ENCODE measurements at regions not wholly inside any gene's neighbourhood (a gene's known extent, or its start where the extent isn't known, plus 50 kb on each side); places are given as distances from the start of the nearest gene placed in this dataset.

DNA sequence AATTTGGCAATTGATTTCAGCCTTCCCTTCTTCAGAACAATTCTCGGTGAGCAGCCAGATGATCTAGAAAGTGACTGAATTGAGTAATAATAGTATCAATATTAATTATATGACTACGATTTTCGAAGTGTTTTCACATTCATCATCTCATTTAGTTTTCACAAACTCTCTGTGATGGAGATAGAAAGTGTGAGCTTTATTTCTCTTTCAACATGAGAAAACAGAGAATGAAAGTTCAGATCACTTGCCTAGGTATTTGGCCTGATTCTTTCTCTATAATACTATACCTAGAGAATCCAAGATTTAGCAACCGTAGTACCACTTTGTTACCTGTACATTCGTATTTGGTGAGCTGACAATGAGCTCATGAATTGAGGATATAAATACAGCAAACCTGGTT lies 739.2 kb upstream of the NR2F2 start:
- Histone ChIP-seq H3K27me3 (replicated peaks; ENCODE audit: insufficient read depth) (no peaks in the 10 kb centered on the region), H3K9me3 (no peaks in the 10 kb centered on the region), H3K36me3 (no peaks in the 10 kb centered on the region), H3K4me1 (replicated peaks) (no peaks in the 10 kb centered on the region), H3K27ac (no peak overlapping the region), H3K4me3 (no peak overlapping the region)
- 86% methylated on average over 5 of the region's 5 CpGs for WGBS
- TF ChIP-seq POLR2A (IDR thresholded peaks at IDR 0.05) (no peak), POLR2AphosphoS5 (IDR thresholded peaks at IDR 0.05) (no peak)
- TF ChIP-seq, protein P1, sequence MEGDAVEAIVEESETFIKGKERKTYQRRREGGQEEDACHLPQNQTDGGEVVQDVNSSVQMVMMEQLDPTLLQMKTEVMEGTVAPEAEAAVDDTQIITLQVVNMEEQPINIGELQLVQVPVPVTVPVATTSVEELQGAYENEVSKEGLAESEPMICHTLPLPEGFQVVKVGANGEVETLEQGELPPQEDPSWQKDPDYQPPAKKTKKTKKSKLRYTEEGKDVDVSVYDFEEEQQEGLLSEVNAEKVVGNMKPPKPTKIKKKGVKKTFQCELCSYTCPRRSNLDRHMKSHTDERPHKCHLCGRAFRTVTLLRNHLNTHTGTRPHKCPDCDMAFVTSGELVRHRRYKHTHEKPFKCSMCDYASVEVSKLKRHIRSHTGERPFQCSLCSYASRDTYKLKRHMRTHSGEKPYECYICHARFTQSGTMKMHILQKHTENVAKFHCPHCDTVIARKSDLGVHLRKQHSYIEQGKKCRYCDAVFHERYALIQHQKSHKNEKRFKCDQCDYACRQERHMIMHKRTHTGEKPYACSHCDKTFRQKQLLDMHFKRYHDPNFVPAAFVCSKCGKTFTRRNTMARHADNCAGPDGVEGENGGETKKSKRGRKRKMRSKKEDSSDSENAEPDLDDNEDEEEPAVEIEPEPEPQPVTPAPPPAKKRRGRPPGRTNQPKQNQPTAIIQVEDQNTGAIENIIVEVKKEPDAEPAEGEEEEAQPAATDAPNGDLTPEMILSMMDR (IDR thresholded peaks at IDR 0.05): no peak
- no peak for DNase-seq (ENCODE audit: low spot score)
- intact Hi-C loops (cut with DNase I): loop anchor here (10.0 kb wide), 1 partner anchor 126 kb away; no protein-coding TSS in a partner anchor

DNA sequence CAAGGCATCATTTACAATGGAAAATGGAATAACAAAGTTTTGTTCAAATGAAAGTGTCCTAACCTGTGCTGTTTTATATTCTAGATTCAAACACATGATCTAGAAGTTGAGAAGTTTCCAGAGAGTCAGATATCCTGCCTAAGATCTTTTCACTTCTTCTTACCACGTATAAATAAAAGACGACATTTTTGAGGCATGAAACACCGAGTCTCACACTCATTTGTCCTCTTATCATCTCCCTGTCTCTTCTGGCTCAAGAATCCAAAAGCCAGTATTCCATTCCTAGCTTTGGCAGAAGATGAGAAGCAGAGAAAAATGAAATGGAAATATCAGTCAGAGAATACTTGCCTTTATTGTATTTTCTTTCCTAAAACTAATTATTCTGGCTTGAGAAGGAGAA lies 738.6 kb upstream of the NR2F2 start:
- WGBS: 67% methylated on average over 3 of the region's 3 CpGs
- no peak overlapping the region for H3K4me3 ChIP-seq
- H3K27ac ChIP-seq: no peak overlapping the region
- no peaks in the 10 kb centered on the region for H3K4me1 ChIP-seq (replicated peaks)
- TF ChIP-seq POLR2AphosphoS5 (IDR thresholded peaks at IDR 0.05) (no peak), POLR2A (IDR thresholded peaks at IDR 0.05) (no peak)
- TF ChIP-seq, protein P1 (IDR thresholded peaks at IDR 0.05): no peak
- no peaks in the 10 kb centered on the region for H3K27me3 ChIP-seq (replicated peaks; ENCODE audit: insufficient read depth)
- DNase-seq (ENCODE audit: low spot score): no peak
- no peaks in the 10 kb centered on the region for H3K9me3 ChIP-seq
- no peaks in the 10 kb centered on the region for H3K36me3 ChIP-seq
- intact Hi-C loops (cut with DNase I): loop anchor here (10.0 kb wide), 1 partner anchor 127 kb away; no protein-coding TSS in a partner anchor

DNA sequence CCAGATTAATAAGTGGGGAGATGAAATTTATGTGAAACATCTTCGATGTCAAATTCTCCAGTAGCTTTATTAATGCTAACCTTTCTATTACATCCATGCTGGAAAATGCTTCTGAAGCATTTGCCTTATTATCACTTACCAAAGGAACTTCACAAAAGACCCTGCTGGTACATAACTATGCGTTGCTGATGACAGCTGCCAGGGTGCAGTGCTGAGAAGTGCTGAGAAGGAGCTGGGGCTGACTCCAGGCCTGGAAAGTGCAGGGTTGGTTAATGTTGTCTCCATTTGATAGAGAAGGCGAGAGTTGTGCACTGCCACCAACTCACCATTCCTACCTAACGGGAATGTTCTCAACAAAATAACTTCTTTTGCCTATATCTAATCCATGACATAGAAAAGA lies 736.0 kb upstream of the NR2F2 start:
- Histone ChIP-seq H3K27ac (no peak overlapping the region), H3K27me3 (replicated peaks; ENCODE audit: insufficient read depth) (no peaks in the 10 kb centered on the region), H3K4me3 (no peak overlapping the region), H3K9me3 (no peaks in the 10 kb centered on the region), H3K36me3 (no peaks in the 10 kb centered on the region), H3K4me1 (replicated peaks) (no peaks in the 10 kb centered on the region)
- DNase-seq (ENCODE audit: low spot score): no peak
- 97% methylated on average over 4 of the region's 4 CpGs for WGBS
- intact Hi-C loops (cut with DNase I): loop anchor here (10.0 kb wide), 1 partner anchor 130 kb away; no protein-coding TSS in a partner anchor
- TF ChIP-seq POLR2AphosphoS5 (IDR thresholded peaks at IDR 0.05) (no peak), POLR2A (IDR thresholded peaks at IDR 0.05) (no peak)
- TF ChIP-seq, protein P1 (IDR thresholded peaks at IDR 0.05): no peak

DNA sequence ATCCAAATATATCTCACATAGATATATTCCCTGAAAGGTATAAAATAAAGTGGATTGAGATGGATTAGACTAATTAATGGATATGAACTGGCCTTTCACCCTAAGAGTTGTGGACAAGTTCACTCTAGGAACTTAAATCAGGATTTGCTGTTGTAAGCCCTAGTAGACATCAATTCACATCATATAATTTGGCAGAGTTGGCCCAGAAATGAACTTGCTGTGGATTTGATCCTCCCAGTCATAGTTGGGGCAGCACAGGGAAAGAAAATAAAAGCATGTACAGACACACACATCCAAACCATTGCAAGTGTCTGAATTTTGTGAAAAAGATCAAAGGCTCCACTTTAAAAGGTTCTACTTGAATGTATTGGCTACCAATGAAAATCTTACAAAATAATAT lies 734.7 kb upstream of the NR2F2 start:
- intact Hi-C loops (cut with DNase I): loop anchor here (10.0 kb wide), 1 partner anchor 131 kb away; no protein-coding TSS in a partner anchor
- no peaks in the 10 kb centered on the region for H3K36me3 ChIP-seq

DNA sequence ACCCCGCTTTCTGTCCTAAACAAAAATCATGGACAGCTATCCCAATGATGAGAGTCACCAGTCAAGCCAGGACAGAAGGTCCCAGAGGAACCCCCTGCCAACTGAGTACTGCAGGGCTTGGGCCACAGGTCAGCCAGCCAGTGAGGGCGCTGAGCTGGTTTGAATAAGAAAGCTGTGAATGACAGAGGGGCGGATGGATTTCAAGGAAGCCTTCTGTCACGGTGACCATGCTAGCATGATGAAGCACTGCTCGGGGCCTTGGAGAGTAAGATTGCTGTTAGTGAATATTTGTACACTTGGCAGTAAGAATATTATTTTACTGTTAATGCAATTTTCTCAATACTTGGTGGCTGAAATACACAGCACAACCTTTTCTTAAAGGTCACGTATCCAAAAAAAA lies 734.0 kb upstream of the NR2F2 start:
- Histone ChIP-seq H3K27ac (no peak overlapping the region), H3K27me3 (replicated peaks; ENCODE audit: insufficient read depth) (no peaks in the 10 kb centered on the region), H3K4me1 (replicated peaks) (no peaks in the 10 kb centered on the region), H3K9me3 (no peaks in the 10 kb centered on the region), H3K36me3 (no peaks in the 10 kb centered on the region), H3K4me3 (no peak overlapping the region)
- no peak for DNase-seq (ENCODE audit: low spot score)
- 92% methylated on average over 6 of the region's 6 CpGs for WGBS
- intact Hi-C loops (cut with DNase I): loop anchor here (10.0 kb wide), 1 partner anchor 132 kb away; no protein-coding TSS in a partner anchor
- TF ChIP-seq, protein P1 (IDR thresholded peaks at IDR 0.05): no peak
- TF ChIP-seq POLR2A (IDR thresholded peaks at IDR 0.05): no peak
- TF ChIP-seq POLR2AphosphoS5 (IDR thresholded peaks at IDR 0.05): no peak

More for the DNA sequence above, 734.7 kb upstream of the NR2F2 start:
- Histone ChIP-seq H3K4me3 (no peak overlapping the region), H3K27me3 (replicated peaks; ENCODE audit: insufficient read depth) (no peaks in the 10 kb centered on the region), H3K4me1 (replicated peaks) (no peaks in the 10 kb centered on the region), H3K9me3 (no peaks in the 10 kb centered on the region), H3K27ac (no peak overlapping the region)
- no peak for TF ChIP-seq POLR2A (IDR thresholded peaks at IDR 0.05)
- no peak for TF ChIP-seq POLR2AphosphoS5 (IDR thresholded peaks at IDR 0.05)
- TF ChIP-seq, protein P1 (IDR thresholded peaks at IDR 0.05): no peak
- no peak for DNase-seq (ENCODE audit: low spot score)
